Naive B cell (primary cell): ENCODE measurements at regions not wholly inside any gene's neighbourhood (a gene's known extent, or its start where the extent isn't known, plus 50 kb on each side); places are given as distances from the start of the nearest gene placed in this dataset.

Source experiments
- ATAC-seq, 2 donors: fragments of 150-1000 bp; cut with Tn5 transposase; 2 replicates each; pipeline ENCODE4 v1.10.0; 2021; ENCODE audit warnings: low read depth in 2 of 2, mild to moderate bottlenecking in 2 of 2, moderate library complexity in 2 of 2
- DNase-seq: peaks from one replicate; pipeline ENCODE4 v3.0.0; 2022
- H3K27ac Mint-ChIP-seq, 6 donors: one replicate each; pipeline ENCODE4 v1.8.0; 2020 to 2022; ENCODE audit warnings: mild to moderate bottlenecking in 6 of 6, mixed read lengths in 6 of 6, moderate library complexity in 5 of 6, inconsistent platforms in 2 of 6
- H3K27me3 Mint-ChIP-seq, 3 donors: one replicate each; pipeline ENCODE4 v1.8.0; 2021 to 2022; ENCODE audit warnings: mixed read lengths in 3 of 3, mild to moderate bottlenecking in 1 of 3
- H3K36me3 Mint-ChIP-seq, 2 donors: one replicate each; pipeline ENCODE4 v1.8.0; 2020 to 2022; ENCODE audit warnings: mixed read lengths in 2 of 2, inconsistent platforms in 1 of 2, mild to moderate bottlenecking in 1 of 2
- H3K4me1 Mint-ChIP-seq, 3 donors: one replicate each; pipeline ENCODE4 v1.8.0; 2020 to 2022; ENCODE audit warnings: mixed read lengths in 3 of 3, inconsistent platforms in 1 of 3, mild to moderate bottlenecking in 1 of 3, moderate library complexity in 1 of 3
- H3K4me3 Mint-ChIP-seq, 8 donors: one replicate each; pipeline ENCODE4 v1.8.0; 2020 to 2022; ENCODE audit warnings: mild to moderate bottlenecking in 8 of 8, mixed read lengths in 8 of 8, moderate library complexity in 8 of 8, inconsistent platforms in 2 of 8
- H3K9me3 Mint-ChIP-seq, 7 donors: one replicate each; pipeline ENCODE4 v1.8.0; 2020 to 2022; ENCODE audit warnings: mixed read lengths in 7 of 7, mild to moderate bottlenecking in 5 of 7, inconsistent platforms in 2 of 7, moderate library complexity in 1 of 7

- Mint-ChIP-seq H3K9me3 (no peaks in the 10 kb centered on the region), H3K36me3 (no peaks in the 10 kb centered on the region), H3K27ac (peak overlapping the region; percentile 86 to 98 (median 97)), H3K4me1 (peaks cover 30 to 57% (median 39%) of the 10 kb centered on the region in 3 donors), H3K4me3 (peak overlapping the region; percentile 66 to 92 (median 84)), H3K27me3 (no peaks in the 10 kb centered on the region)
- DNase-seq (peak; percentile 70), ATAC-seq (peak; percentile 88 to 89)
Observed at GRCh38 chr15:31472636-31473384, 146.2 kb downstream of the KLF13 start.

DNA sequence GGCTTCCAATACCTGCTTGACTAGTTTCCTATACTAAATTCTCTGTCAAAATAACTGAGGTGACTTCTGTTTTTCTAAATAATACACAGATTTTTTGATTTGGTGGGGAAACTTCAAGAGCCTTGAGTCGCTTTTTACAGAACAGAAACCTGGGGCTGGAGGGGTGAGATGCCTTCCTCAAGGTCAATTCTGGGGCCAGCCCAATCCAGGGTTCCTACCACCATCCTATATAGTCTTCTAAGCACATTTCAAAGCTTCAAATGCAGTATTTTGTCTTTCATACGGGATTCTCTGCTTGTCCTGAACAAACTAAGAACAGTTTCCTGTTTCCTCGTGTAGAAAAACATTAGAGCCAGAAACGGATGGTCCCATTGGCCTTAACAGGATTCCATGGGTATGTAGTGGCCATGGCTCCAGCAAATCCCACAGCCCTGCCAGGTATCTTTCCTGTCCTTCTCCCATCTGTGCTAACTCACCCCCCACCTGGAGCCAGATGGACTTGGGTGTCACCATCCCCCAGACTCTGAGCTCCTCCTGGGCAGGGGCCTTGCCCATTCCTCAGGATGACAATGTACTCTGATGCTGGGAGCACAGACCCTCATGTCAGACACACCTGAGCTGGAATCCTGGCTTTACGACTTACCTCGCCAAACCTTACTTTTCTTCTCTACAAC is 146.9 kb downstream of the KLF13 start:
- DNase-seq (no peak), ATAC-seq (peak in 1 of 2 donors; percentile 34)
- H3K27ac Mint-ChIP-seq = peak overlapping the region; percentile 86 to 98 (median 97)
- no peaks in the 10 kb centered on the region for H3K36me3 Mint-ChIP-seq
- peaks cover 30 to 51% (median 32%) of the 10 kb centered on the region in 3 donors for H3K4me1 Mint-ChIP-seq
- no peaks in the 10 kb centered on the region for H3K9me3 Mint-ChIP-seq
- H3K4me3 Mint-ChIP-seq = peak overlapping the region; percentile 66 to 92 (median 84)
- no peaks in the 10 kb centered on the region for H3K27me3 Mint-ChIP-seq

GRCh38 chr15:31474059-31474868 is 147.6 kb downstream of the KLF13 start:
- peak overlapping the region; percentile 66 to 92 (median 84) for H3K4me3 Mint-ChIP-seq
- H3K27ac Mint-ChIP-seq = peak overlapping the region; percentile 88 to 98 (median 97)
- DNase-seq (no peak), ATAC-seq (peak in 1 of 2 donors; percentile 18)
- peaks cover 0 to 4% (median 0%) of the 10 kb centered on the region in 3 donors for H3K27me3 Mint-ChIP-seq
- no peaks in the 10 kb centered on the region for H3K9me3 Mint-ChIP-seq
- H3K36me3 Mint-ChIP-seq = no peaks in the 10 kb centered on the region
- H3K4me1 Mint-ChIP-seq = peaks cover 30 to 51% (median 31%) of the 10 kb centered on the region in 3 donors

GRCh38 chr15:31476236-31476810 is 149.7 kb downstream of the KLF13 start:
- H3K27ac Mint-ChIP-seq = peak overlapping the region in 1 of 6 donors; percentile 30

DNA sequence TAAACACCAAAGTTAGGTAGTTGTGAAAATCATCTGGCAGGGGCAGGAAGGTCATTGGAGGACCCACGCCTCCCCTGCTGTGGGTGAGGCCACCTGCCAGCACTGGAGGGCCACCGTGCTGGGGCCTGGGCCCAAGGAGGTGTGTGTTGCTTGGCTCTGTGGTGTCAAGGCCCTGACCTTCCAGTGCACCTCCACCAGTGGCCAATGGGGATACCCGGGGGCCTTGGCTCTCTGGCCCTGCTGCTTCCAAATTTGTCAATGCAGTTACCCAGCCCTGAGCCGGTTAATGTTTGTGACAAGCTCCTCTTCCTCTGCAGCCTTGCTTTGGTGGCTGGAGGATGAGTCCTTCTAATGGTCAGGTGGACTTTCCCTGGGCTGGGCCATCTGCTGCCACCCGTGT is 150.2 kb downstream of the KLF13 start:
- H3K4me3 Mint-ChIP-seq = no peak overlapping the region
- DNase-seq = no peak
- ATAC-seq = no peak
- no peak overlapping the region for H3K27ac Mint-ChIP-seq
- peaks cover 21 to 33% (median 27%) of the 10 kb centered on the region in 3 donors for H3K4me1 Mint-ChIP-seq
- no peaks in the 10 kb centered on the region for H3K36me3 Mint-ChIP-seq
- H3K9me3 Mint-ChIP-seq = no peaks in the 10 kb centered on the region
- H3K27me3 Mint-ChIP-seq = peaks cover 0 to 16% (median 0%) of the 10 kb centered on the region in 3 donors

More at GRCh38 chr15:31476236-31476810, 149.7 kb downstream of the KLF13 start:
- ATAC-seq = no peak
- H3K27me3 Mint-ChIP-seq = peaks cover 0 to 13% (median 0%) of the 10 kb centered on the region in 3 donors
- no peaks in the 10 kb centered on the region for H3K9me3 Mint-ChIP-seq
- H3K4me1 Mint-ChIP-seq = peaks cover 23 to 38% (median 27%) of the 10 kb centered on the region in 3 donors
- no peaks in the 10 kb centered on the region for H3K36me3 Mint-ChIP-seq
- H3K4me3 Mint-ChIP-seq = no peak overlapping the region
- DNase-seq = no peak

DNA sequence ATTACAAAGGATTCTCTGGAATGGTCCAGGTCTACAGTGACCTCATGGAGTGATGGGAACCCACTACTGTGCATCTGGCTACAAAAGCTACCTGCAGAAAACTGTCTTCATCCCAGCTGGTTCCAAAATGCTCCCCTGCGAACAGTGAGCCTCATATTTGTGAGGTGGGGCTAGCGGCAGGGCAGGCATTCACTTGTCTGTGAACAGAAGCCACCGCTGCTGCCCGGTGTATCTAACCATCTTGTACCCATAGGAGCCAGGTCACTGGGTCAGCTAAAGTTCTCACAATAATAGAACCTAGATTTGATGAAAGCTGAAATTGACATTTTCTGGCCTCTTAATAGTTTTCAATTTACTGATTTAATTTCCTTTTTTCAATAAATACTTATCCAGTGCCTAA is 150.7 kb downstream of the KLF13 start:
- H3K4me3 Mint-ChIP-seq = no peak overlapping the region
- DNase-seq (no peak), ATAC-seq (no peak)
- no peak overlapping the region for H3K27ac Mint-ChIP-seq
- H3K36me3 Mint-ChIP-seq = no peaks in the 10 kb centered on the region
- H3K27me3 Mint-ChIP-seq = peaks cover 0 to 20% (median 0%) of the 10 kb centered on the region in 3 donors
- no peaks in the 10 kb centered on the region for H3K9me3 Mint-ChIP-seq
- peaks cover 21 to 29% (median 24%) of the 10 kb centered on the region in 3 donors for H3K4me1 Mint-ChIP-seq

DNA sequence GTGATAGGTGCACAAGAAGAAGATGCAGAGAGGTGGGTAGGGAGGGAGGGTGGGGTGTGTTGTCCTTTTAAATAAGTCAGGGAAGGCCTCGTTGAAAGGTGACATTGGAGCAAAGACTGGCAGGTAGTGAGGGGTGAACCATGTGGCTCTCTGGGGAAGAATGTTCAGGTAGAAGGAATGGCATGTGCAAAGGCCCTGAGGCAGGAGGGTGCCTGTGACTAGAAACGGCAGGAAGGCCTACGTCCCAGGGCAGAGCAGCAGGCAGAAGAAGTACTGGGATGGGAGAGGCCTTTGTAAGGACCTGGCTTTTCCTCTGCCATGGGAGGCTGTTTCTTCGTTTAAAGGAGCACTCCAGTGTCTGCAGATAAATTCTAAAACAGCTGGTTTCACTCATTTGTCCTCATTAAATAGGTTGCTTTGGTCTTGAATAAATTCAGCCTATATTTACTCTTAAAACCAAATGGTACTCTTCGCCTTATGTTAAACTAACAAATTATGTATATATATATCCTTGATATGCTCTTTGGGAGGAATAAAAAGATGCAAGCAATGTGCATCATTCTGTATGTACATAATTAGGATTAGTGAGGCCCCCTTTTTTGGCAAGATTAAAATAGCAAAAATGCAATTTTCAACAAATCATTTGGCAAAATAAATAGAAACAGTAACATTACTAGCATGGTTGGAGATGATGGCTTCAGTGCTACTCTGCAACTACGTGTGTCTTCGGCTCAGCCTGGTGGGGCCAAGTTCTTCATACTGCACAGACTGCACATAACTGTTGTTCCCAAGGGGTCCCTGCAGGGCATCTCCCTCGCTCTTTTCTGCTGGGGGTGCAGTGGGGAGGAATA is 151.4 kb downstream of the KLF13 start:
- Mint-ChIP-seq H3K27ac (no peak overlapping the region), H3K27me3 (peaks cover 0 to 28% (median 3%) of the 10 kb centered on the region in 3 donors), H3K9me3 (no peaks in the 10 kb centered on the region), H3K36me3 (no peaks in the 10 kb centered on the region), H3K4me1 (peaks cover 15 to 25% (median 17%) of the 10 kb centered on the region in 3 donors), H3K4me3 (no peak overlapping the region)
- ATAC-seq (no peak), DNase-seq (no peak)

DNA sequence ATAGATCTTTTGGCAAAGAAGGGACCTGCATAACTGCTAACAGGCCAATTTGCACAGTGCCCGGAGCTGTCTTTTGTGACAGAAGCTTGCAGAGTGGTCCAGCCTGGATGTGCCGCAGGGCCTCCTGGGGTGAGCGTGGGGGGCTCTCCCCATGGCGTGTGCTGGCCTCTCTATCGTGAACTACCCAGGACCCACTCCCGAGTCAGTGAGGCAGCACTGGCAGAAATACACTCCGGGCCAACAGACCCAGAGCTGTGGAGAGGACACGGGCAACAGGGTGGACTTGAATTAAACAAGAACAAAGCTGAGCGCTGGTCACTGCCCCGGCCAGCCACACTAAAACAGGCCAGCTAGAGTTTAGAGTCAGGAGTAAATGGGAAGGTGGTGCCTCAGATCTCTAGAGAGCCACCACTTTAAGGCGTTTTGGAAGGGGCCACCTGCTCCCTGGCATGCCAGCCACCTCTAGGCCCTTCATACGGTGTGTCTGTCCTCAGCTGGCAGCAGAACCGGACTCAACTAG is 152.1 kb downstream of the KLF13 start:
- H3K4me1 Mint-ChIP-seq = peaks cover 9 to 18% (median 10%) of the 10 kb centered on the region in 3 donors
- H3K4me3 Mint-ChIP-seq = peak overlapping the region in 1 of 8 donors; percentile 54
- peaks cover 0 to 29% (median 4%) of the 10 kb centered on the region in 3 donors for H3K27me3 Mint-ChIP-seq
- H3K27ac Mint-ChIP-seq = peak overlapping the region in 1 of 6 donors; percentile 39
- ATAC-seq = no peak
- DNase-seq = no peak
- no peaks in the 10 kb centered on the region for H3K9me3 Mint-ChIP-seq
- no peaks in the 10 kb centered on the region for H3K36me3 Mint-ChIP-seq

DNA sequence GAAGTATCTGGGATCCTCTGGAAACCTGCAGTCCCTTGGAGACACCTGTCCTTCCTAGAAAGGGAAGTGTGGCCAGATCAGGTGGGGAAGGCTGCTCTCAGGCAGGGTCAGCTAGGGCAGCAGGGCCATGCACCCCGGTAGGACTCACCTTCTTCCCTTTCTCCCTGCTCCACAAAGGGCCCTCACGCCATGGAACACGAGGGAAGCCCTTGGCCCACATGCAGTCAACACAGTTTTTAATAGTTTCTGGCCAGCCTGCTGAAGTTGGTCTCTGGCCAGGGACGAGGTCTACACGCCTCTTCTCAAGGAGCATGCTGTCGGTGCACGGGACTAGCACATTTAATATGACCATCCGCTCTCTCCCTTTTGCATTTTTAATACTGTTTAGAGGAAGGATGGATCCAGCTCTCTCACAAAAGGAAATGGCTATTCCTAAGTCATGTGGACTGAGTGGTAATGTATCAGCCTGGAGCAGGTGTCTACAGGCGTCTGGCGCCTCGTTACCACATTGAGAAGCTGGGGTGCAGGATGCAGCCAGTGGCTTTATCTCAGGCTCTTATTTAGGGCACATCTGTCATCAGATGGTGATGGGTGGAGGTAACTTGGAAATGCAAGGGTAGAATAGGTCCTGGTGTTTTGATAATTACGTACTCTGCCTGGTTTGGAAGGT is 153.9 kb downstream of the KLF13 start:
- DNase-seq (no peak), ATAC-seq (no peak)
- Mint-ChIP-seq H3K4me1 (peaks cover 7 to 10% (median 9%) of the 10 kb centered on the region in 3 donors), H3K27me3 (peaks cover 8 to 39% (median 13%) of the 10 kb centered on the region in 3 donors), H3K36me3 (peaks cover 0 to 8% of the 10 kb centered on the region in 2 donors), H3K9me3 (peaks cover 0 to 1% (median 0%) of the 10 kb centered on the region in 7 donors), H3K4me3 (peak overlapping the region in 1 of 8 donors; percentile 62), H3K27ac (no peak overlapping the region)

GRCh38 chr15:31481142-31481541 is 154.5 kb downstream of the KLF13 start:
- H3K27me3 Mint-ChIP-seq = peaks cover 8 to 39% (median 13%) of the 10 kb centered on the region in 3 donors
- ATAC-seq (no peak), DNase-seq (no peak)
- H3K9me3 Mint-ChIP-seq = peaks cover 0 to 1% (median 0%) of the 10 kb centered on the region in 7 donors
- no peak overlapping the region for H3K4me3 Mint-ChIP-seq
- H3K4me1 Mint-ChIP-seq = peaks cover 7 to 10% (median 9%) of the 10 kb centered on the region in 3 donors
- no peak overlapping the region for H3K27ac Mint-ChIP-seq
- peaks cover 0 to 8% of the 10 kb centered on the region in 2 donors for H3K36me3 Mint-ChIP-seq

- ATAC-seq (no peak), DNase-seq (no peak)
- H3K27ac Mint-ChIP-seq = peak overlapping the region in 1 of 6 donors; percentile 32
- peaks cover 0 to 8% of the 10 kb centered on the region in 2 donors for H3K36me3 Mint-ChIP-seq
- H3K4me3 Mint-ChIP-seq = peak overlapping the region; percentile 15 to 93 (median 78)
- peaks cover 0 to 1% (median 0%) of the 10 kb centered on the region in 7 donors for H3K9me3 Mint-ChIP-seq
- peaks cover 8 to 39% (median 13%) of the 10 kb centered on the region in 3 donors for H3K27me3 Mint-ChIP-seq
- H3K4me1 Mint-ChIP-seq = peaks cover 7 to 10% (median 9%) of the 10 kb centered on the region in 3 donors
Observed at GRCh38 chr15:31482122-31482922, 155.7 kb downstream of the KLF13 start.
